Endodermal cell (in vitro differentiated cells): ENCODE measurements at regions not wholly inside any gene's neighbourhood (a gene's known extent, or its start where the extent isn't known, plus 50 kb on each side); places are given as distances from the start of the nearest gene placed in this dataset.

Experiments used
- DNase-seq: peaks from one replicate; pipeline ENCODE4 v3.0.0-alpha.2; 2017
- H3K27ac ChIP-seq: 2 replicates; pipeline ENCODE4 v1.5.1; 2013; ENCODE audit warnings: mild to moderate bottlenecking, low read depth, low read length, moderate library complexity
- H3K27me3 ChIP-seq: 2 replicates; pipeline ENCODE4 v1.6.1; 2013; ENCODE audit warnings: mild to moderate bottlenecking, low read length, moderate library complexity; ENCODE audit not compliant: insufficient read depth, control insufficient read depth, poor library complexity, severe bottlenecking
- H3K36me3 ChIP-seq: 2 replicates; pipeline ENCODE4 v1.7.0; 2013; ENCODE audit warnings: mild to moderate bottlenecking, low read length, moderate library complexity; ENCODE audit not compliant: control insufficient read depth, insufficient read depth
- H3K4me1 ChIP-seq: one replicate; pipeline ENCODE4 v1.7.0; 2013; ENCODE audit warnings: low read length; ENCODE audit not compliant: control insufficient read depth, insufficient read depth
- H3K4me3 ChIP-seq: 2 replicates; pipeline ENCODE4 v1.5.1; 2013; ENCODE audit warnings: mild to moderate bottlenecking, low read length, moderate library complexity
- H3K9ac ChIP-seq: 2 replicates; pipeline ENCODE4 v1.6.1; 2013; ENCODE audit warnings: mild to moderate bottlenecking, low read length, moderate library complexity; ENCODE audit not compliant: poor library complexity, severe bottlenecking; ENCODE audit errors: extremely low read depth
- H3K9me3 ChIP-seq: 2 replicates; pipeline ENCODE4 v1.6.1; 2013; ENCODE audit warnings: mild to moderate bottlenecking, low read length, moderate library complexity; ENCODE audit not compliant: control insufficient read depth
- H3K27ac Mint-ChIP-seq: 2 replicates; pipeline ENCODE4 v1.8.0; 2020; ENCODE audit warnings: mixed read lengths
- H3K27me3 Mint-ChIP-seq: 2 replicates; pipeline ENCODE4 v1.8.0; 2021; ENCODE audit warnings: mild to moderate bottlenecking, mixed read lengths; ENCODE audit not compliant: insufficient read depth
- H3K36me3 Mint-ChIP-seq: 2 replicates; pipeline ENCODE4 v1.8.0; 2020; ENCODE audit warnings: low read depth, mixed read lengths
- H3K4me1 Mint-ChIP-seq: 2 replicates; pipeline ENCODE4 v1.8.0; 2020; ENCODE audit warnings: mixed read lengths
- H3K4me3 Mint-ChIP-seq: 2 replicates; pipeline ENCODE4 v1.8.0; 2020; ENCODE audit warnings: mild to moderate bottlenecking, moderate library complexity, mixed read lengths
- H3K9me3 Mint-ChIP-seq: 2 replicates; pipeline ENCODE4 v1.8.0; 2020; ENCODE audit warnings: mild to moderate bottlenecking, mixed read lengths
- WGBS, 2 experiments: methylation state at CpG; one replicate each; pipeline versions ENCODE4 v1.1.5 to v1.1.7; 2013; ENCODE audit warnings: missing lambda C conversion rate in 2 of 2, mixed read lengths in 1 of 2; ENCODE audit not compliant: insufficient coverage in 1 of 2, insufficient read length in 1 of 2; 5-methylcytosine and 5-hydroxymethylcytosine counted together
- TF ChIP-seq, protein P1 (sequence below): fragments of 200-600 bp; sonication (generic); conservative IDR thresholded peaks from 2 replicates; pipeline ENCODE4 v1.5.0; 2021; ENCODE audit warnings: antibody characterized with exemption, mild to moderate bottlenecking

DNA sequence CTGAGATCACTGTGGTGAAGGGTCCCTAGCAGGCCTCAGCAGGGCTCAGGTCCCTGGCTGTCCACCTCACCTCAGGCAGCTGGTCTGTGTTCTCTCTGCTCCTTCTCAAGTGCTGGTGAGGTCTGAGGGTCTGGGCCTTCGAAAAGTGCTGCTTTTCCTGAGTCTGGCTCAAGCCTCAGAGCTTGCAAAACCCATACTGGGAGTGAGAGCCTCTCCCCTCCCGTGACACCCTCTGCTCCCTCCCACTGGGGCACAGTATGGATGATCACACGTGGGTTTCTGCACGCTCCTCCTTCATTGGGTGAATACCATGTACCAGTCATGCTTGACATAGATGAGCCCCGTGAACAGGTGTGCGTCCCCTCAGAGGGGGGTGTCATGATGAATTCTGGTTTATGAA lies 73.3 kb upstream of the WASF3 start:
- no peak overlapping the region for H3K4me3 ChIP-seq
- no peaks in the 10 kb centered on the region for H3K9me3 Mint-ChIP-seq
- no peak for DNase-seq
- H3K27ac Mint-ChIP-seq = no peak overlapping the region
- no peak overlapping the region for H3K4me3 Mint-ChIP-seq
- no peaks in the 10 kb centered on the region for H3K27me3 ChIP-seq
- peaks cover 3% of the 10 kb centered on the region for H3K4me1 ChIP-seq
- WGBS, 2 experiments = 87 to 95% methylated on average over 6 of the region's 6 CpGs
- TF ChIP-seq, protein P1, sequence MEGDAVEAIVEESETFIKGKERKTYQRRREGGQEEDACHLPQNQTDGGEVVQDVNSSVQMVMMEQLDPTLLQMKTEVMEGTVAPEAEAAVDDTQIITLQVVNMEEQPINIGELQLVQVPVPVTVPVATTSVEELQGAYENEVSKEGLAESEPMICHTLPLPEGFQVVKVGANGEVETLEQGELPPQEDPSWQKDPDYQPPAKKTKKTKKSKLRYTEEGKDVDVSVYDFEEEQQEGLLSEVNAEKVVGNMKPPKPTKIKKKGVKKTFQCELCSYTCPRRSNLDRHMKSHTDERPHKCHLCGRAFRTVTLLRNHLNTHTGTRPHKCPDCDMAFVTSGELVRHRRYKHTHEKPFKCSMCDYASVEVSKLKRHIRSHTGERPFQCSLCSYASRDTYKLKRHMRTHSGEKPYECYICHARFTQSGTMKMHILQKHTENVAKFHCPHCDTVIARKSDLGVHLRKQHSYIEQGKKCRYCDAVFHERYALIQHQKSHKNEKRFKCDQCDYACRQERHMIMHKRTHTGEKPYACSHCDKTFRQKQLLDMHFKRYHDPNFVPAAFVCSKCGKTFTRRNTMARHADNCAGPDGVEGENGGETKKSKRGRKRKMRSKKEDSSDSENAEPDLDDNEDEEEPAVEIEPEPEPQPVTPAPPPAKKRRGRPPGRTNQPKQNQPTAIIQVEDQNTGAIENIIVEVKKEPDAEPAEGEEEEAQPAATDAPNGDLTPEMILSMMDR = no peak
- H3K9ac ChIP-seq = no peak overlapping the region
- no peaks in the 10 kb centered on the region for H3K9me3 ChIP-seq
- no peaks in the 10 kb centered on the region for H3K36me3 ChIP-seq
- no peak overlapping the region for H3K27ac ChIP-seq
- H3K27me3 Mint-ChIP-seq = no peaks in the 10 kb centered on the region
- no peaks in the 10 kb centered on the region for H3K36me3 Mint-ChIP-seq
- peaks cover 3% of the 10 kb centered on the region for H3K4me1 Mint-ChIP-seq

DNA sequence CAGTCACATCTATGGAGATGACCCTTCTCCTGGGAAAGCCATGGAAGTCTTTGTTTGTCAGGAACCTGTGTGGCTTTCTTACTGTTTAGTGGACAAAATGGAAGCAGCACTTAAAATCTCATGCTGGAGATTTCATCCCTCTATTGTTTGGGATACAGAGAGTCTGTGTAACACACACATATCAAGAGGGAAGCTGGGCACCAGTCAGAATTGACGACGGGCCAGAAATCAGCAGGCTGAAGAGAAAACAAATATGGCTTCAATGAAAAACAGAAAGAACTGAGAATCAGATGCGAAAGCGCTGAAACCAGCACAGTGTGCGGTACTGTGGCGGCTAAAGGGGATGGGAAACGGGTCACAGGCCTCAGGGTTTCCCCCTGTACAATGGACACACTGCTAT lies 72.2 kb upstream of the WASF3 start:
- H3K4me1 ChIP-seq = peaks cover 3% of the 10 kb centered on the region
- peaks cover 3% of the 10 kb centered on the region for H3K4me1 Mint-ChIP-seq
- H3K4me3 ChIP-seq = no peak overlapping the region
- H3K27ac Mint-ChIP-seq = no peak overlapping the region
- 90 to 96% methylated on average over 7 of the region's 7 CpGs for WGBS, 2 experiments
- H3K27me3 ChIP-seq = no peaks in the 10 kb centered on the region
- no peaks in the 10 kb centered on the region for H3K36me3 Mint-ChIP-seq
- H3K9me3 Mint-ChIP-seq = no peaks in the 10 kb centered on the region
- H3K9me3 ChIP-seq = no peaks in the 10 kb centered on the region
- TF ChIP-seq, protein P1 = no peak
- peaks cover 4% of the 10 kb centered on the region for H3K27me3 Mint-ChIP-seq
- H3K27ac ChIP-seq = no peak overlapping the region
- DNase-seq = no peak
- H3K9ac ChIP-seq = no peak overlapping the region
- no peaks in the 10 kb centered on the region for H3K36me3 ChIP-seq
- no peak overlapping the region for H3K4me3 Mint-ChIP-seq

DNA sequence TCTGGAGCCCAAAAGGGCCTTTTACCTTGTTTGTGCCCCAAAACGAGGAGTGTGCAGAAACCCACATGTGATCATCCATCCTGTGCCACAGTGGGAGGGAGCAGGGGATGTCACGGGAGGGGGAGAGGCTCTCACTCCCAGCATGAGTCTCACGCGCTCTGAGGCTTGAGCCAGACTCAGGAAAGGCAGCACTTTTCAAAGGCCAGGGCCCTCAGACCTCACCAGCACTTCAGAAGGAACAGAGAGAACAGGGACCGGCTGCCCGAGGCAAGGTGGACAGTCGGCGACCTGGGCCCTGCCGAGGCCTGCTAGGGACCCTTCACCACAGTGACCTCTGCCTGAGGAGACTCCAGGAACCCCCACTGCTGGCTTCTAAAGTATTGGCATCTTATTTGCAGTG lies 71.7 kb upstream of the WASF3 start:
- Mint-ChIP-seq H3K27me3 (peaks cover 6% of the 10 kb centered on the region), H3K4me1 (peaks cover 3% of the 10 kb centered on the region), H3K36me3 (no peaks in the 10 kb centered on the region), H3K4me3 (no peak overlapping the region), H3K9me3 (no peaks in the 10 kb centered on the region), H3K27ac (no peak overlapping the region)
- Histone ChIP-seq H3K4me3 (no peak overlapping the region), H3K4me1 (peaks cover 3% of the 10 kb centered on the region), H3K9ac (no peak overlapping the region), H3K27me3 (no peaks in the 10 kb centered on the region), H3K9me3 (no peaks in the 10 kb centered on the region), H3K27ac (no peak overlapping the region), H3K36me3 (no peaks in the 10 kb centered on the region)
- 72 to 73% methylated on average over 8 to 9 of the region's 9 CpGs for WGBS, 2 experiments
- DNase-seq = peak; percentile 69
- TF ChIP-seq, protein P1 = no peak
